VCaP (cell line): ENCODE measurements at regions not wholly inside any gene's neighbourhood (a gene's known extent, or its start where the extent isn't known, plus 50 kb on each side); places are given as distances from the start of the nearest gene placed in this dataset.
"Not testable (repeated sequence)": the region's sequence is repeated elsewhere in the genome, so short reads cannot be mapped to it uniquely, and the experiment has no call there.

Experiments
- H3K27ac ChIP-seq: fragments of 450-650 bp; 2 replicates; pipeline ENCODE4 v1.5.1; 2017
- TF ChIP-seq, protein P1 (sequence below): fragments of 450-650 bp; conservative IDR thresholded peaks from 2 replicates; pipeline ENCODE4 v1.5.1; 2017; ENCODE audit warnings: mild to moderate bottlenecking, moderate library complexity

DNA sequence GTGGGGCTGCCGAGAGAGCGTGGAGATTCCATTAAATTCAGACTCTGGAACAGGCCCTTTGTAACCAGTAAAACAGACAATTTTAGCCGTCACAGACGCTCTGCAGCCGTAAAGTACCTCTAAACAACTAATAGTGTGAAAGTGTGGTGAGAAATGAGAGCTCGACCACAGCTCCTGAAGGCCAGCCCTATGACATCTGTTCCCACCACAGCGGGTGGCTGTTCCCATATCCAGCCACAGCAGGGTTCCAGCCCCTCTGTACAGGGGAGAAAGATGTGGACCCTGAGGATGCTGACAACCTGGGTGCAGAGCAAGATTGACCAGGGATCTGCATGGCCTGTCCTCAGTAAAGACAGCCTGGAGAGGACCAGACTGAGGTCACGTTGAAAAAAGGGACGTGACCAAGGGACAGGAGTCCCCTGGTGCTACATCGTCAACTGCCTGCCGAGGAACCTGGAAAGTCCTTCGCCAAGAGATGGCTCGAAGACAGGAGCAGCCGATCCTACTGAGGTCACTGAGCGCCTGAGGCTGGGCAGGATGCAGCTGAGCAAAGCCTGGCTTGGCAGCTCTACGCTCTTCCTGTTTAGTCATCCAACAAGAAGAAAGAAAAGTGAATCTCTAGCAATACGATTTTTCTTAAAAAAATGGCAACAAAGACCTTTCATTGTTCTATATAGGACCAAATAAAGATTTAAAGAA is 831.7 kb downstream of the RNF144A start:
- TF ChIP-seq, protein P1, sequence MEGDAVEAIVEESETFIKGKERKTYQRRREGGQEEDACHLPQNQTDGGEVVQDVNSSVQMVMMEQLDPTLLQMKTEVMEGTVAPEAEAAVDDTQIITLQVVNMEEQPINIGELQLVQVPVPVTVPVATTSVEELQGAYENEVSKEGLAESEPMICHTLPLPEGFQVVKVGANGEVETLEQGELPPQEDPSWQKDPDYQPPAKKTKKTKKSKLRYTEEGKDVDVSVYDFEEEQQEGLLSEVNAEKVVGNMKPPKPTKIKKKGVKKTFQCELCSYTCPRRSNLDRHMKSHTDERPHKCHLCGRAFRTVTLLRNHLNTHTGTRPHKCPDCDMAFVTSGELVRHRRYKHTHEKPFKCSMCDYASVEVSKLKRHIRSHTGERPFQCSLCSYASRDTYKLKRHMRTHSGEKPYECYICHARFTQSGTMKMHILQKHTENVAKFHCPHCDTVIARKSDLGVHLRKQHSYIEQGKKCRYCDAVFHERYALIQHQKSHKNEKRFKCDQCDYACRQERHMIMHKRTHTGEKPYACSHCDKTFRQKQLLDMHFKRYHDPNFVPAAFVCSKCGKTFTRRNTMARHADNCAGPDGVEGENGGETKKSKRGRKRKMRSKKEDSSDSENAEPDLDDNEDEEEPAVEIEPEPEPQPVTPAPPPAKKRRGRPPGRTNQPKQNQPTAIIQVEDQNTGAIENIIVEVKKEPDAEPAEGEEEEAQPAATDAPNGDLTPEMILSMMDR, result no peak
- no peak overlapping the region for H3K27ac ChIP-seq

DNA sequence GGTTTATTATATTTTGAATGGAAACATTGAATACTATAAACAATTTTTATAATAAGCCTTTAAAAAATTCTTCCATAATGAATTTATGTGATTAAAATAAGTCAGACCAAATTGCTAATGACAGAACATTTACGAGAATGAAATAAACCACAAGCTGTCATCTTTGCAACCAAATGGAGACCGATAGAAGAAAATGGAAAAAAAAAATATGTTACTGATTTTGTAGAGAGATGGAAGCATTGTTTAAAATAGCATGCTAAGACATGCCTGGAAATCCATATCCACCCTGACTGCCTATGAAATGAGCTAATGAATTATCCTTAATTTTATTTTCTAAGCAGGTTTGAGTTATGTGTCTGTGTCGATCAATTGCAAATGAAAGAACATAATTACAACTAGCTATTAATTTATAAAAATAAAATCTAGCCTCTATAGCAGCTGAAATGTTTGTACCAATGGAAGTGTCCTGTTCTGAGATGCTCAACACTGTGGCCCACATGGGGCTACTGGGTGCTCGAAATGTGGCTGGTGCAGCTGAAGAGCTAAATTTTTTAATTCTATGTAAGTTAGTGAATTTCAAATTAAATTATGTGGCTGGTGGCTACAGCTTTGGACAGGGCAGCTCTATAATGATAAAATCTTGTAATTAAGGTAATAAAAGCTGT is 832.8 kb downstream of the RNF144A start:
- TF ChIP-seq, protein P1, result no peak
- H3K27ac ChIP-seq, result no peak overlapping the region

DNA sequence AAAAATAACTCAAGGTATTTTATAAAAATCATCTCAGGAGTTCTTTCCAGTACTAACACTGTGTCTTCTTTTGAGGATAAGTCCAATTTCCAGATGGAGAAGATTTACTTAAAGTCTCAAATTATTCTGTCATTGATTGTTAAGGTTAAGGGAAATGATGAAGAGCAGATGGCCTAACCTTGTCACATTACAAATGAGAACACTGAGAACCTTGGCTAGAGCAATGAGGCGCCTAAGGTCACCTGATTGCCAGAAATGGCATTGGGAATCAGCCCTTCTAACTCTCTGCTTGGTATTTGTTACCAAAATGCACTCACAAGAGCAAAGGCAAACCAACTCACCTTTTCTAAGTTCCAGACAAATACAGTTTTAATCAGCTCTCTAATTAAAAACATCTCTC is 835.1 kb downstream of the RNF144A start:
- TF ChIP-seq, protein P1, result no peak
- no peak overlapping the region for H3K27ac ChIP-seq

DNA sequence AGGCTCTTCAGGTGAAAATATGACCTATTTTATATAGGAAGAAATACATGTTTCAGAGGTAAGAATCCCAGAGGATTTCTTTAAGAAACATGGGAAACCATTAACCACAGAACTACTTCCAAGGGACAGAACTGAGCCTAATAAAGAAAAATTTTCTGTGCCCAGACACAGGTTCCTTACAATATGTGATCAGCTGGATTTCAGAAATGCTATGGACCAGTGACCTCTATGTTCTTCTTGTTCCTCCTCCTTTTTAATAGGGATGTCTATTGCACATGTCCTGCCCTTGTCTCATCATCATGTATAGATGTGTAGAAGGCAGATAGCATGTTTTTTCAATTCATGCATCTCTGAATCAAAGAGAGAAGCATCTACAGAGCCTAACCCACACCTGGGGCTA is 836.6 kb downstream of the RNF144A start:
- no peak overlapping the region for H3K27ac ChIP-seq
- TF ChIP-seq, protein P1, result no peak

DNA sequence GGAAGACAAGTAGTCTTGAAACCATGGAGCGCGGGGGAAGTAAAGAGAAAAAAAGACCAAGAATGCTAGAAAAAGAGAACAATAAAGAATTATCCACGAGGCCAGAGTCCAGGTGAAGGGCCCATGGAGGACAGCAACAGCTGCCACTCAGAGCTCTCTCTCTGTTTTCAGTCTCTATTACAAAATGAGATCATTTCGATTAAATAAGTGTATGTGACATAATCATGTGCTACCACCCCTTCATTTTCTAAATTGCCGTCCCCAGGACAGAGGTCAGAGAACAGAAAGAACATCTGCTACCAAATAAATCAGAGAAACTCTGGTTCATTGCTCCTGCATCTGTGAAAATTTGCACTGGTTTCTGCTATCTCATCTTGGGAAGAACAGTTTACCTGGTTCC is 838.7 kb downstream of the RNF144A start:
- no peak overlapping the region for H3K27ac ChIP-seq
- TF ChIP-seq, protein P1, result no peak

DNA sequence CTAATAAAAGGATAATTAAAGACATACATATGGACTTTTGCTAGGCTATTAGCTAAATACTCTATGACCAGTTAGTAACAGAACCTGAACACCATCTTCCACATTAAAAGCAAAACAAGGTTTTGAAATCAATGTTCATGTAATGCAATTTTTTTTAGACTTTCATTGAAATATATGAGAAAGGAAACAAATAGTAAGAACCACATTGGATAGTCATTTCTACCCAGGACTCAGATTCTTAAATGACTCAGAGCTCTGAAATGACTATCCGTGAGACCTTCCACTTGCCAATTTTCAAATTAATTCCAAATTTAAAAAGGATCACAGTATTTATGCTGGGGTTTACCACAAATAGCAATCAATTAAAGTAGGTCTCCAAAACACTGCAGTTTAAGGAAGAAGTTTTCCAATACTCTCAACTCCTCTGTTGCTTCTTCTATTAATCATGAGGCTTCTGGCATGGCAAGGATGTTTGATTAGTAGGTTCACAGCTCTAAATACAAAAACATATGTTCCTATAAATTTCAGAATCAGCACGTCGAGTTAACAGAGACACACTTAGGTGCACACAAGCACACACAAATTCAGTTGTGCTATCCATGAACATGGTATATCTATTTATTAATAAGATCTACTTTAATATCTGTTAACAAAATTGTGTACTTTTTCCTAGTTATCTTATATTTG is 841.0 kb downstream of the RNF144A start:
- TF ChIP-seq, protein P1, result no peak
- H3K27ac ChIP-seq, result no peak overlapping the region

DNA sequence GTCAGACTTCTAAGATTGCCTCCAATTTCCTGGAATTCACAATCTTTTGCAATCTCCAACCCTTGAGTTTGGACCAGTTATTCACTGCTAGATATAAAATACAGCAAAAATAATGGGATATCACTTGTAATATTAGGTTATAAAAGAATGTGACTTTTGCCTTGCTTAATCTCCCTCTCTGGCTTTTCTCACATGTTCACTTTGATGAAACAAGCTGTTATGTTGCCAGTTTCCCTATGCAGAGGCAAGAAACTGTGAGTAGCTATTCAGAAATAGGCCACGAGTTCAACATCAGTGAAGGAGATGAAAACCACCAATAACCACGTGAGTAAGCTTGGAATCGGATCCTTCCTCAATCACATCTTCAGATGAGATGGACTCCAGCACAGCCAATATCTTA is 842.7 kb downstream of the RNF144A start:
- no peak overlapping the region for H3K27ac ChIP-seq
- TF ChIP-seq, protein P1, result no peak

DNA sequence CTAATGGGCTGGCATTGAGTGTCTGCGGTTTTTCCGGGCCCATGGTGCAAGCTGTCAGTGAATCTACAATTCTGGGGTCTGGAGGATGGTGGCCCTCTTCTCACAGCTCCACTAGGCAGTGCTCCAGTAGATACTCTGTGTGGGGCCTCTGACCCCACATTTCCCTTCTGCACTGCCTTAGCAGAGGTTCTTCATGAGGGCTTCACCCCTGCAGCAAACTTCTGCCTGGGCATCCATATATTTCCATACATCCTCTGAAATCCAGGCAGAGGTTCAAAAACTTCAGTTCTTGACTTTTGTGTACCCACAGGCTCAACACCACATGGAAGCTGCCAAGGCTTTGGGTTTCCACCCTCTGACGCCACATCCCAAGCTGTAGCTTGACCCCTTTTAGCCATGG is 846.2 kb downstream of the RNF144A start:
- H3K27ac ChIP-seq, result not testable (repeated sequence)
